ENCODE measurements at regions not wholly inside any gene's neighbourhood (a gene's known extent, or its start where the extent isn't known, plus 50 kb on each side); places are given as distances from the start of the nearest gene placed in this dataset.

DNA sequence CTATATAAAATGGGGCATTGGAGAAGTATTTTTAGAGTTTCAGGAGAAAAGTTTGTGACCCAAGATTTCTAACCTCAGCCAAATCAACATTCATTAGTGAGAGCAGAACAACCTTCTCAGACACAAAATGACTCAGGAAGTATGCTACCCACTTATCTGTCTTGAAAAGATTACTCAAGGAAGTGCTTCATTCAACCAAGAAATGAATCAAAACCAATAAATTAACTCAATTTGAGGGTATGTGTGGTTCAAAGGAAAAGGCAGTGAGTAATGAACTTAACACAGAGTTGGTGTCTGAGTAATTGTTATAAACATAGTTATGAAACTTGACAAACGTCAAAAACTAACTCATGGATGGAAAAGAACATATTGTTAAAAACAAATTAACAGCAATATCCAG is 227.6 kb downstream of the HAO1 start:
- TF ChIP-seq FOXK2 (IDR thresholded peaks at IDR 0.05), result no peak
- TF ChIP-seq ELF4 (IDR thresholded peaks at IDR 0.05), result no peak
- TF ChIP-seq FOXA1 (IDR thresholded peaks at IDR 0.05), result no peak
- TF ChIP-seq, protein P1, sequence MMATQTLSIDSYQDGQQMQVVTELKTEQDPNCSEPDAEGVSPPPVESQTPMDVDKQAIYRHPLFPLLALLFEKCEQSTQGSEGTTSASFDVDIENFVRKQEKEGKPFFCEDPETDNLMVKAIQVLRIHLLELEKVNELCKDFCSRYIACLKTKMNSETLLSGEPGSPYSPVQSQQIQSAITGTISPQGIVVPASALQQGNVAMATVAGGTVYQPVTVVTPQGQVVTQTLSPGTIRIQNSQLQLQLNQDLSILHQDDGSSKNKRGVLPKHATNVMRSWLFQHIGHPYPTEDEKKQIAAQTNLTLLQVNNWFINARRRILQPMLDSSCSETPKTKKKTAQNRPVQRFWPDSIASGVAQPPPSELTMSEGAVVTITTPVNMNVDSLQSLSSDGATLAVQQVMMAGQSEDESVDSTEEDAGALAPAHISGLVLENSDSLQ (IDR thresholded peaks at IDR 0.05), result no peak
- no peak for TF ChIP-seq BHLHE40 (IDR thresholded peaks at IDR 0.05; ENCODE audit: borderline replicate concordance)
- no peak for TF ChIP-seq CTBP1 (IDR thresholded peaks at IDR 0.05; ENCODE audit: borderline replicate concordance)
- no peak for TF ChIP-seq ARNT (IDR thresholded peaks at IDR 0.05)
- no peak for TF ChIP-seq SUZ12 (IDR thresholded peaks at IDR 0.05)
- TF ChIP-seq HDGF (IDR thresholded peaks at IDR 0.05; ENCODE audit: borderline replicate concordance), result no peak
- no peak for TF ChIP-seq NFRKB (IDR thresholded peaks at IDR 0.05)
- TF ChIP-seq LEF1 (IDR thresholded peaks at IDR 0.05; ENCODE audit: borderline replicate concordance), result no peak
- TF ChIP-seq FOXM1 (IDR thresholded peaks at IDR 0.05; ENCODE audit: borderline replicate concordance), result no peak
- TF ChIP-seq TARDBP (IDR thresholded peaks at IDR 0.05), result no peak
- TF ChIP-seq ZNF384 (IDR thresholded peaks at IDR 0.05), result no peak
- TF ChIP-seq L3MBTL2 (conservative IDR thresholded peaks at IDR 0.05), result no peak
- TF ChIP-seq SP1 (IDR thresholded peaks at IDR 0.05), result no peak
- ChIA-PET POLR2A (no interaction called here), CTCF (no interaction called here)
- DNase-seq (ENCODE audit: extremely low spot score), result no peak

DNA sequence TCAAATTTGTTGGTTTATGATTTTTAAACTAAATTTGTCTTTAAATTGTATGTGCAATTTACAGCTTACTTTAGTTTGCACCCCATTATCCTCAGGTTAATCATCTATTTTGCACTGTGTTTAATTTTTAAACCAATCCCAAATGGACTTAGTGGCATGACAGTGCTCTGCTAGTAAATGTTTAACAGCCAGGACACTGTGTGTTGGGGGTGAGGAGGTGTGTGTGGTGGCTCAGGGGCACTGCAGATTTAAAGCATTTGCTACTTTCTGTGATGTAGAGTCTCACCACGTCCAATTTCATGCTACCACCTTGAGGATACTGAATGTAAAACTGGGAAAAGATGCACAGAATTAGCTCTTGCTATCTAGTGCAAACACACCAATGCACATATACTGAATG is 225.7 kb downstream of the HAO1 start:
- DNase-seq (ENCODE audit: extremely low spot score), result no peak
- POLR2A ChIA-PET, result no interaction called here
- CTCF ChIA-PET, result no interaction called here
- no peak for TF ChIP-seq CTBP1 (IDR thresholded peaks at IDR 0.05; ENCODE audit: borderline replicate concordance)
- no peak for TF ChIP-seq LEF1 (IDR thresholded peaks at IDR 0.05; ENCODE audit: borderline replicate concordance)
- TF ChIP-seq FOXK2 (IDR thresholded peaks at IDR 0.05), result no peak
- TF ChIP-seq FOXA1 (IDR thresholded peaks at IDR 0.05), result no peak
- no peak for TF ChIP-seq ARNT (IDR thresholded peaks at IDR 0.05)
- no peak for TF ChIP-seq ZNF384 (IDR thresholded peaks at IDR 0.05)
- no peak for TF ChIP-seq BHLHE40 (IDR thresholded peaks at IDR 0.05; ENCODE audit: borderline replicate concordance)

DNA sequence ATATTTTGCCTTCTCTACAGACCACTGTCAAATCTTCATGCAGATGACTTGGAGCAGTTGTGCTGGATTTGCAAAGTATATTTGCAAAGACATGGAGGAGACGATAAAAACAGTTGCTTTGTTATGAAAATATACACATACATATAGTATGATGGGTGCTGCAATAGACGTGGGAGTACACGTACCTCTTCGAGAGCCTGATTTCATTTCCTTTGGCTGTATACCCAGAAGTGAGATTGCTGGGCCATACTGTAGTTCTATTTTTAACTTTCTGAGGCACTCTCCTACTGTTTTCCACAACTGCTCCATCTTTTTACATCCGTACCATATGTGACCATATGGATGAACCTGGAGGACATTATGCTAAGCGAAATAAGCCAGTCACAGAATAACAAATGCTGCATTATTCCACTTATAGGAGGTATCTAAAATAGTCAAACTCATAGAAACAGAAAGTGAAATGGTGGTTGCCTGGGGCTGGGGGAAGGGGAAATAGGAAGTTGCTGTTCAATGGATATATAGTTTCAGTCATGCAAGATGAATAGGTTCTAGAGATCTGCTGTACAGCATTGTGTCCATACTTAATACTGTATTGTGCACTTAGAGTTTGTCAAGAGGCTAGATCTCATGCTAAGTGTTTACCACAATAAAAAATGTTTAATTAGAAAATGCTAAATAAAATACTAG is 223.8 kb downstream of the HAO1 start:
- POLR2A ChIA-PET, result no interaction called here

DNA sequence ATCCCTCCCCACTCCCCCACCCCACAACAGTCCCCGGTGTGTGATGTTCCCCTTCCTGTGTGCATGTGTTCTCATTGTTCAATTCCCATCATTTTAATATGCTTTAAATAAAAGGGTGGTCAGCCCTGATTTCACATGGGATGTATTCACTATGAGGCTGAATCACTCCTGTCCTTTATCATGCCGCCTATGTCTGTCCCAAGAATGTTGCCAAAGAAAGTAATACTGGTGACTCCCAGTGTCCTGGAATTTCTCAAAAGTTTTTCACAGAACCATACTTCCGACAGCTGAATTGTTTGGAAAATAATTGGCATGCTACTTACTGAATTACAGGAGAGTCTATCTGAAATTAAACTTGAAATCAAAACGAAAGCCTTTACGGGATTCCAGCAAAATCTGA is 217.7 kb downstream of the HAO1 start:
- CTCF ChIA-PET, result no interaction called here

More for the DNA sequence above, 223.8 kb downstream of the HAO1 start:
- DNase-seq (ENCODE audit: extremely low spot score), result no peak
- CTCF ChIA-PET, result no interaction called here
- TF ChIP-seq ZNF384 (IDR thresholded peaks at IDR 0.05), result no peak
- TF ChIP-seq FOXM1 (IDR thresholded peaks at IDR 0.05; ENCODE audit: borderline replicate concordance), result no peak
- TF ChIP-seq SUZ12 (IDR thresholded peaks at IDR 0.05), result no peak
- TF ChIP-seq SP1 (IDR thresholded peaks at IDR 0.05), result no peak
- TF ChIP-seq NFRKB (IDR thresholded peaks at IDR 0.05), result no peak
- TF ChIP-seq CTBP1 (IDR thresholded peaks at IDR 0.05; ENCODE audit: borderline replicate concordance), result no peak
- TF ChIP-seq LEF1 (IDR thresholded peaks at IDR 0.05; ENCODE audit: borderline replicate concordance), result no peak
- TF ChIP-seq BHLHE40 (IDR thresholded peaks at IDR 0.05; ENCODE audit: borderline replicate concordance), result no peak
- no peak for TF ChIP-seq TARDBP (IDR thresholded peaks at IDR 0.05)
- no peak for TF ChIP-seq ELF4 (IDR thresholded peaks at IDR 0.05)
- no peak for TF ChIP-seq L3MBTL2 (conservative IDR thresholded peaks at IDR 0.05)
- TF ChIP-seq ARNT (IDR thresholded peaks at IDR 0.05), result no peak
- TF ChIP-seq FOXK2 (IDR thresholded peaks at IDR 0.05), result no peak
- no peak for TF ChIP-seq HDGF (IDR thresholded peaks at IDR 0.05; ENCODE audit: borderline replicate concordance)
- TF ChIP-seq, protein P1 (IDR thresholded peaks at IDR 0.05), result no peak
- no peak for TF ChIP-seq FOXA1 (IDR thresholded peaks at IDR 0.05)

DNA sequence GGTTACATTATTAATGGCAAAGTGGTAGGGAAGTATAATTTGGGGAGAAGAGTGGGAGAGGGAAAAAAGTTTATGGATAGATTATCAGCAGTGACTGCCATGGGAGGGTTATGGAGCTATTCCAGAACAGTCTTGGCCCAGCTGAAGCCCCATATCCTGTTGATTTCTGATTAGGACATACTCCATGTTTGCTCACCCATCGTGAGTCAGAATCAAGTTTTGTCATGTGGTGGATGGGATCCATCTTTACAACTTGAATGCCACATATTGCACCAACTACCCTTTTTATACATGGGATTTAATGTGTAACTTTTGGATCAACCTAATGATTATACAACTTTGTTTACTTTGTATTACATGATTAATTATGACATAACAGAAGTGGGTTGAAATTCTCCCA is 217.0 kb downstream of the HAO1 start:
- DNase-seq (ENCODE audit: extremely low spot score), result no peak
- CTCF ChIA-PET, result no interaction called here
- TF ChIP-seq FOXA1 (IDR thresholded peaks at IDR 0.05), result no peak
- TF ChIP-seq CTBP1 (IDR thresholded peaks at IDR 0.05; ENCODE audit: borderline replicate concordance), result no peak
- TF ChIP-seq FOXM1 (IDR thresholded peaks at IDR 0.05; ENCODE audit: borderline replicate concordance), result no peak
- TF ChIP-seq HDGF (IDR thresholded peaks at IDR 0.05; ENCODE audit: borderline replicate concordance), result no peak
- no peak for TF ChIP-seq TARDBP (IDR thresholded peaks at IDR 0.05)
- TF ChIP-seq L3MBTL2 (conservative IDR thresholded peaks at IDR 0.05), result no peak
- TF ChIP-seq ELF4 (IDR thresholded peaks at IDR 0.05), result no peak
- no peak for TF ChIP-seq SP1 (IDR thresholded peaks at IDR 0.05)
- TF ChIP-seq SUZ12 (IDR thresholded peaks at IDR 0.05), result no peak
- TF ChIP-seq LEF1 (IDR thresholded peaks at IDR 0.05; ENCODE audit: borderline replicate concordance), result no peak
- no peak for TF ChIP-seq FOXK2 (IDR thresholded peaks at IDR 0.05)
- TF ChIP-seq ZNF384 (IDR thresholded peaks at IDR 0.05), result no peak
- no peak for TF ChIP-seq BHLHE40 (IDR thresholded peaks at IDR 0.05; ENCODE audit: borderline replicate concordance)
- TF ChIP-seq NFRKB (IDR thresholded peaks at IDR 0.05), result no peak
- no peak for TF ChIP-seq ARNT (IDR thresholded peaks at IDR 0.05)
- TF ChIP-seq, protein P1 (IDR thresholded peaks at IDR 0.05), result no peak
- POLR2A ChIA-PET, result no interaction called here

More for the DNA sequence above, 217.7 kb downstream of the HAO1 start:
- TF ChIP-seq ARNT (IDR thresholded peaks at IDR 0.05) (no peak), ELF4 (IDR thresholded peaks at IDR 0.05) (no peak), L3MBTL2 (conservative IDR thresholded peaks at IDR 0.05) (no peak), HDGF (IDR thresholded peaks at IDR 0.05; ENCODE audit: borderline replicate concordance) (no peak), ZNF384 (IDR thresholded peaks at IDR 0.05) (no peak), CTBP1 (IDR thresholded peaks at IDR 0.05; ENCODE audit: borderline replicate concordance) (no peak)
- POLR2A ChIA-PET, result no interaction called here
- no peak for DNase-seq (ENCODE audit: extremely low spot score)

DNA sequence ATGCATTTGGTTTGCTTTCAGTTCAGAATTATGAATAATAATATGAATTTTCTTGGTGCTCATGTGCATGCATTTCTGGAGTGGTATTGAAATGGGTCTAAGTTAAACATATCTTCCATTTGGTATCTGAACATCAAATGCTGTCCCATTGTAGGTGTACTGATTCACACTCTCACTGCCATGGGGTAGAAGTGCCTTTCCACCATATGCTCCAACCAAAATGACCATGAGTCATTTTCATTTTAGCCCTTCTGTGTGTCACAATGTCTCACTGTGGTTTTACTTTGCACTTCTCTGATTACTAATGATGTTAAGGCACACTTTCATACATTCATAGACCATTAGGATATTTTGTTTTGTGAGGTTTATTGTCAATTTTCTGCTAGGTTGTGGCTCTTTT is 211.9 kb downstream of the HAO1 start:
- POLR2A ChIA-PET, result no interaction called here
- DNase-seq (ENCODE audit: extremely low spot score), result no peak
- no peak for TF ChIP-seq SP1 (IDR thresholded peaks at IDR 0.05)
- TF ChIP-seq ARNT (IDR thresholded peaks at IDR 0.05), result no peak
- no peak for TF ChIP-seq FOXM1 (IDR thresholded peaks at IDR 0.05; ENCODE audit: borderline replicate concordance)
- TF ChIP-seq BHLHE40 (IDR thresholded peaks at IDR 0.05; ENCODE audit: borderline replicate concordance), result no peak
- TF ChIP-seq, protein P1 (IDR thresholded peaks at IDR 0.05), result no peak
- no peak for TF ChIP-seq FOXK2 (IDR thresholded peaks at IDR 0.05)
- no peak for TF ChIP-seq ELF4 (IDR thresholded peaks at IDR 0.05)
- TF ChIP-seq FOXA1 (IDR thresholded peaks at IDR 0.05), result no peak
- TF ChIP-seq CTBP1 (IDR thresholded peaks at IDR 0.05; ENCODE audit: borderline replicate concordance), result no peak
- no peak for TF ChIP-seq NFRKB (IDR thresholded peaks at IDR 0.05)
- no peak for TF ChIP-seq L3MBTL2 (conservative IDR thresholded peaks at IDR 0.05)
- no peak for TF ChIP-seq TARDBP (IDR thresholded peaks at IDR 0.05)
- TF ChIP-seq LEF1 (IDR thresholded peaks at IDR 0.05; ENCODE audit: borderline replicate concordance), result no peak
- no peak for TF ChIP-seq ZNF384 (IDR thresholded peaks at IDR 0.05)
- TF ChIP-seq SUZ12 (IDR thresholded peaks at IDR 0.05), result no peak
- TF ChIP-seq HDGF (IDR thresholded peaks at IDR 0.05; ENCODE audit: borderline replicate concordance), result no peak
- CTCF ChIA-PET, result no interaction called here
